ENCODE measurements at regions not wholly inside any gene's neighbourhood (a gene's known extent, or its start where the extent isn't known, plus 50 kb on each side); places are given as distances from the start of the nearest gene placed in this dataset.

- DNase-seq (ENCODE audit: low spot score) = no peak
Observed at GRCh38 chr13:77480066-77480465, 55.4 kb upstream of the SCEL start.

GRCh38 chr13:77479326-77479725, 56.2 kb upstream of the SCEL start:
- no peak for DNase-seq (ENCODE audit: low spot score)

GRCh38 chr13:77477299-77477848, 58.1 kb upstream of the SCEL start:
- no peak for DNase-seq (ENCODE audit: low spot score)

- DNase-seq (ENCODE audit: low spot score) = no peak
Observed at GRCh38 chr13:77476456-77476855, 59.0 kb upstream of the SCEL start.

- no peak for DNase-seq (ENCODE audit: low spot score)
Observed at GRCh38 chr13:77475345-77476084, 60.0 kb upstream of the SCEL start.

- no peak for DNase-seq (ENCODE audit: low spot score)
Observed at GRCh38 chr13:77470986-77471385, 64.5 kb upstream of the SCEL start.

- DNase-seq (ENCODE audit: low spot score) = no peak
Observed at GRCh38 chr13:77466753-77467422, 68.6 kb upstream of the SCEL start.

GRCh38 chr13:77465603-77466195, 69.8 kb upstream of the SCEL start:
- DNase-seq (ENCODE audit: low spot score) = no peak

- peak; percentile 61 for DNase-seq (ENCODE audit: low spot score)
Observed at GRCh38 chr13:77460195-77460594, 75.3 kb upstream of the SCEL start.

GRCh38 chr13:77459592-77459991, 75.9 kb upstream of the SCEL start:
- DNase-seq (ENCODE audit: low spot score) = no peak

GRCh38 chr13:77458736-77459135, 76.8 kb upstream of the SCEL start:
- DNase-seq (ENCODE audit: low spot score) = no peak

- no peak for DNase-seq (ENCODE audit: low spot score)
Observed at GRCh38 chr13:77457966-77458365, 77.5 kb upstream of the SCEL start.

GRCh38 chr13:77456271-77456670, 79.2 kb upstream of the SCEL start:
- no peak for DNase-seq (ENCODE audit: low spot score)

GRCh38 chr13:77449265-77449664, 86.2 kb upstream of the SCEL start:
- no peak for DNase-seq (ENCODE audit: low spot score)

- DNase-seq (ENCODE audit: low spot score) = peak; percentile 62
Observed at GRCh38 chr13:77448689-77449088, 86.8 kb upstream of the SCEL start.

- no peak for DNase-seq (ENCODE audit: low spot score)
Observed at GRCh38 chr13:77443511-77443910, 92.0 kb upstream of the SCEL start.

GRCh38 chr13:77437267-77437666, 98.2 kb upstream of the SCEL start:
- DNase-seq (ENCODE audit: low spot score) = no peak

- DNase-seq (ENCODE audit: low spot score) = no peak
Observed at GRCh38 chr13:77434289-77434688, 101.2 kb upstream of the SCEL start.

- DNase-seq (ENCODE audit: low spot score) = no peak
Observed at GRCh38 chr13:77431449-77431848, 104.1 kb upstream of the SCEL start.

- no peak for DNase-seq (ENCODE audit: low spot score)
Observed at GRCh38 chr13:77430377-77430951, 103.6 kb upstream of the MYCBP2 start.

- DNase-seq (ENCODE audit: low spot score) = peak; percentile 78
Observed at GRCh38 chr13:77429320-77430142, 102.6 kb upstream of the MYCBP2 start.

GRCh38 chr13:77425705-77426104, 98.8 kb upstream of the MYCBP2 start:
- no peak for DNase-seq (ENCODE audit: low spot score)

Data from pons (tissue), 1 donor.